ENCODE measurements at regions not wholly inside any gene's neighbourhood (a gene's known extent, or its start where the extent isn't known, plus 50 kb on each side); places are given as distances from the start of the nearest gene placed in this dataset.

GRCh38 chr1:58149271-58149812, 397.2 kb downstream of the OMA1 start:
- H3K27me3 Mint-ChIP-seq (ENCODE audit: insufficient read depth, low read depth) = peaks cover 4% of the 10 kb centered on the region
- Histone ChIP-seq H3F3A (ENCODE audit: low read depth) (no peaks in the 10 kb centered on the region), H3K4me2 (no peak overlapping the region), H3K9ac (no peak overlapping the region), H3K27me3 (no peaks in the 10 kb centered on the region), H3K36me3 (no peaks in the 10 kb centered on the region), H3K4me3 (no peak overlapping the region), H3K4me1 (peaks cover 9% of the 10 kb centered on the region), H3K9me3 (ENCODE audit: low read depth) (no peaks in the 10 kb centered on the region), H3K27ac (no peak overlapping the region), H4K20me1 (ENCODE audit: low read depth) (no peaks in the 10 kb centered on the region), H3K79me2 (ENCODE audit: low read depth) (no peaks in the 10 kb centered on the region), H2AFZ (replicated peaks) (no peak overlapping the region)
- H3K36me3 Mint-ChIP-seq = peaks cover 2% of the 10 kb centered on the region
- H3K4me1 Mint-ChIP-seq = peaks cover 2% of the 10 kb centered on the region
- TF ChIP-seq EZH2 (IDR thresholded peaks at IDR 0.05) (no peak), EZH2phosphoT487 (IDR thresholded peaks at IDR 0.05) (no peak)
- TF ChIP-seq, protein P1, sequence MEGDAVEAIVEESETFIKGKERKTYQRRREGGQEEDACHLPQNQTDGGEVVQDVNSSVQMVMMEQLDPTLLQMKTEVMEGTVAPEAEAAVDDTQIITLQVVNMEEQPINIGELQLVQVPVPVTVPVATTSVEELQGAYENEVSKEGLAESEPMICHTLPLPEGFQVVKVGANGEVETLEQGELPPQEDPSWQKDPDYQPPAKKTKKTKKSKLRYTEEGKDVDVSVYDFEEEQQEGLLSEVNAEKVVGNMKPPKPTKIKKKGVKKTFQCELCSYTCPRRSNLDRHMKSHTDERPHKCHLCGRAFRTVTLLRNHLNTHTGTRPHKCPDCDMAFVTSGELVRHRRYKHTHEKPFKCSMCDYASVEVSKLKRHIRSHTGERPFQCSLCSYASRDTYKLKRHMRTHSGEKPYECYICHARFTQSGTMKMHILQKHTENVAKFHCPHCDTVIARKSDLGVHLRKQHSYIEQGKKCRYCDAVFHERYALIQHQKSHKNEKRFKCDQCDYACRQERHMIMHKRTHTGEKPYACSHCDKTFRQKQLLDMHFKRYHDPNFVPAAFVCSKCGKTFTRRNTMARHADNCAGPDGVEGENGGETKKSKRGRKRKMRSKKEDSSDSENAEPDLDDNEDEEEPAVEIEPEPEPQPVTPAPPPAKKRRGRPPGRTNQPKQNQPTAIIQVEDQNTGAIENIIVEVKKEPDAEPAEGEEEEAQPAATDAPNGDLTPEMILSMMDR (IDR thresholded peaks at IDR 0.05) = no peak
- H3K4me3 Mint-ChIP-seq = no peak overlapping the region
- H3K9me3 Mint-ChIP-seq = no peaks in the 10 kb centered on the region
- DNase-seq (ENCODE audit: low spot score) = no peak
- H3K27ac Mint-ChIP-seq = no peak overlapping the region

DNA sequence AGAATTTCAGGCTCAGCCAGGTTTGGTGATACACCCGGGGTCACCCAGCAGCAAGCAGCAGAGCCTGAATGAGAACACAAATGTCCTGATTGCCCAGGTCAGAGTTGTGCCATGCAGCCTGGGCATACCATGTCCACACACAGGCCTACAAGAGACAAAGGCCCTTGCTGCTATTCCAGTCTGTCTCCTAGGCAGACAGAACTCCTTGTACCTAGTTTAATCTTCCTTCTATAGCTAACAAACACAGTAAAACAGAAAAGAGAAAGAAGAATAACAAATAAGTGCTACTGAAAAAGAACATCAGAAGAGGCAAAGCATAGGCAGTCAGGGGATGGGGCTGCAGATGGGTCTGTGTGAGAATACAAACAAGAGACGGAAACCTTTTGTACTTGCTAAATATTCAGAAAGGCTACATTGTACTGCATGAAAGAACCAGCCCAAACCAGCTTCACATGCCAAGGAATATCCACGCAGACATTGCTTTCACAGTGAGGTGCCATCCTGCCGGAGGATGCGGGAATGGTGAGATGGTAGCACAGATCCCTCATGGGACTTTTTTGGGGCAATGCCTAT, 401.7 kb downstream of the OMA1 start:
- H3K27me3 Mint-ChIP-seq (ENCODE audit: insufficient read depth, low read depth) = peaks cover 7% of the 10 kb centered on the region
- no peaks in the 10 kb centered on the region for H3K4me1 ChIP-seq
- no peaks in the 10 kb centered on the region for H3K27me3 ChIP-seq
- no peak for DNase-seq (ENCODE audit: low spot score)
- no peak for TF ChIP-seq EZH2 (IDR thresholded peaks at IDR 0.05)
- TF ChIP-seq, protein P1 (IDR thresholded peaks at IDR 0.05) = no peak
- no peak for TF ChIP-seq EZH2phosphoT487 (IDR thresholded peaks at IDR 0.05)
- H3K9me3 ChIP-seq (ENCODE audit: low read depth) = no peaks in the 10 kb centered on the region
- no peaks in the 10 kb centered on the region for H3K36me3 ChIP-seq
- H3K79me2 ChIP-seq (ENCODE audit: low read depth) = no peaks in the 10 kb centered on the region
- H4K20me1 ChIP-seq (ENCODE audit: low read depth) = no peaks in the 10 kb centered on the region
- no peak overlapping the region for H3K4me3 ChIP-seq
- no peak overlapping the region for H3K27ac ChIP-seq
- no peaks in the 10 kb centered on the region for H3F3A ChIP-seq (ENCODE audit: low read depth)
- peaks cover 2% of the 10 kb centered on the region for H3K9me3 Mint-ChIP-seq
- no peak overlapping the region for H3K4me3 Mint-ChIP-seq
- no peak overlapping the region for H2AFZ ChIP-seq (replicated peaks)
- no peak overlapping the region for H3K9ac ChIP-seq
- H3K27ac Mint-ChIP-seq = no peak overlapping the region
- H3K4me1 Mint-ChIP-seq = peaks cover 4% of the 10 kb centered on the region
- no peak overlapping the region for H3K4me2 ChIP-seq
- H3K36me3 Mint-ChIP-seq = peaks cover 2% of the 10 kb centered on the region

GRCh38 chr1:58143972-58144697, 402.4 kb downstream of the OMA1 start:
- H3K4me3 ChIP-seq = no peak overlapping the region
- Mint-ChIP-seq H3K4me3 (no peak overlapping the region), H3K36me3 (peaks cover 2% of the 10 kb centered on the region), H3K27ac (no peak overlapping the region), H3K9me3 (peaks cover 2% of the 10 kb centered on the region), H3K27me3 (ENCODE audit: insufficient read depth, low read depth) (peaks cover 7% of the 10 kb centered on the region), H3K4me1 (peaks cover 4% of the 10 kb centered on the region)
- no peak overlapping the region for H3K9ac ChIP-seq
- no peaks in the 10 kb centered on the region for H3K79me2 ChIP-seq (ENCODE audit: low read depth)
- no peaks in the 10 kb centered on the region for H3K4me1 ChIP-seq
- no peaks in the 10 kb centered on the region for H3K9me3 ChIP-seq (ENCODE audit: low read depth)
- no peak overlapping the region for H3K27ac ChIP-seq
- no peaks in the 10 kb centered on the region for H4K20me1 ChIP-seq (ENCODE audit: low read depth)
- TF ChIP-seq EZH2phosphoT487 (IDR thresholded peaks at IDR 0.05) = no peak
- TF ChIP-seq, protein P1 (IDR thresholded peaks at IDR 0.05) = no peak
- no peak for TF ChIP-seq EZH2 (IDR thresholded peaks at IDR 0.05)
- H2AFZ ChIP-seq (replicated peaks) = no peak overlapping the region
- DNase-seq (ENCODE audit: low spot score) = no peak
- H3F3A ChIP-seq (ENCODE audit: low read depth) = no peaks in the 10 kb centered on the region
- no peaks in the 10 kb centered on the region for H3K36me3 ChIP-seq
- H3K27me3 ChIP-seq = no peaks in the 10 kb centered on the region
- no peak overlapping the region for H3K4me2 ChIP-seq

Measured in neural progenitor cell (in vitro differentiated cells).